Liver (tissue), 8 donors: ENCODE measurements at regions not wholly inside any gene's neighbourhood (a gene's known extent, or its start where the extent isn't known, plus 50 kb on each side); places are given as distances from the start of the nearest gene placed in this dataset.

Experiments
- DNase-seq: peaks from one replicate; pipeline ENCODE4 v3.0.0-alpha.2; 2017; ENCODE audit warnings: low spot score
- H3K27ac ChIP-seq, 2 donors: one replicate each; pipeline ENCODE4 v1.7.0; 2013; ENCODE audit warnings: inconsistent platforms in 2 of 2, low read length in 2 of 2, control low read depth in 1 of 2, low read depth in 1 of 2, mild to moderate bottlenecking in 1 of 2
- H3K27me3 ChIP-seq, 4 donors: one replicate each; pipeline versions ENCODE4 v1.6.1 to v1.7.0; 2013; ENCODE audit warnings: low read length in 3 of 4, inconsistent platforms in 1 of 4, mild to moderate bottlenecking in 1 of 4, moderate library complexity in 1 of 4; ENCODE audit not compliant: control insufficient read depth in 4 of 4, insufficient read depth in 4 of 4
- H3K36me3 ChIP-seq, 4 donors: one replicate each; pipeline versions ENCODE4 v1.6.1 to v1.7.0; 2013; ENCODE audit warnings: low read length in 3 of 4, mild to moderate bottlenecking in 3 of 4, low read depth in 1 of 4, moderate library complexity in 1 of 4; ENCODE audit not compliant: control insufficient read depth in 4 of 4, insufficient read depth in 3 of 4
- H3K4me1 ChIP-seq, 4 donors: one replicate each; pipeline versions ENCODE4 v1.6.1 to v1.7.0; 2013; ENCODE audit warnings: low read length in 3 of 4, mild to moderate bottlenecking in 3 of 4, moderate library complexity in 1 of 4; ENCODE audit not compliant: control insufficient read depth in 4 of 4, insufficient read depth in 4 of 4
- H3K4me3 ChIP-seq, 3 donors: one replicate each; pipeline versions ENCODE4 v1.6.1 to v1.7.0; 2013; ENCODE audit warnings: low read length in 3 of 3, control low read depth in 1 of 3, low read depth in 1 of 3, mild to moderate bottlenecking in 1 of 3
- H3K9ac ChIP-seq, 2 donors: one replicate each; pipeline ENCODE4 v1.7.0; 2013; ENCODE audit warnings: low read length in 2 of 2, mild to moderate bottlenecking in 2 of 2, moderate library complexity in 2 of 2, control low read depth in 1 of 2, low read depth in 1 of 2
- H3K9me3 ChIP-seq, 4 donors: one replicate each; pipeline versions ENCODE4 v1.6.1 to v1.7.0; 2013; ENCODE audit warnings: low read length in 3 of 4; ENCODE audit not compliant: control insufficient read depth in 4 of 4
- ATF3 ChIP-seq: IDR thresholded peaks from 2 replicates; pipeline ENCODE4 v1.6.1; 2016; ENCODE audit warnings: antibody characterized with exemption
- CTCF ChIP-seq: fragments of 150-350 bp; IDR thresholded peaks from 2 replicates; pipeline ENCODE4 v1.5.1; 2017; ENCODE audit warnings: improper control_type of control experiment, low read depth, low read length; ENCODE audit not compliant: missing input control
- EGR1 ChIP-seq, 2 donors: IDR thresholded peaks; 2 replicates each; pipeline ENCODE4 v1.6.1; 2016 to 2018; ENCODE audit warnings: antibody characterized with exemption in 2 of 2, low read depth in 2 of 2
- FOXA1 ChIP-seq: IDR thresholded peaks from 2 replicates; pipeline ENCODE4 v1.6.1; 2016; ENCODE audit warnings: antibody characterized with exemption
- FOXA2 ChIP-seq: IDR thresholded peaks from 2 replicates; pipeline ENCODE4 v1.6.1; 2016; ENCODE audit warnings: antibody characterized with exemption
- GABPA ChIP-seq, 2 donors: IDR thresholded peaks in 1 of 2; conservative IDR thresholded peaks in 1 of 2; 2 replicates each; pipeline ENCODE4 v1.6.1; 2016; ENCODE audit warnings: antibody characterized with exemption in 2 of 2, mild to moderate bottlenecking in 1 of 2, moderate library complexity in 1 of 2
- HNF4A ChIP-seq, 2 donors: conservative IDR thresholded peaks; 2 replicates each; pipeline ENCODE4 v1.6.1; 2016; ENCODE audit warnings: antibody characterized with exemption in 2 of 2, mild to moderate bottlenecking in 2 of 2
- HNF4G ChIP-seq: IDR thresholded peaks from 2 replicates; pipeline ENCODE4 v1.6.1; 2016; ENCODE audit warnings: antibody characterized with exemption
- JUND ChIP-seq, 2 donors: IDR thresholded peaks; 2 replicates each; pipeline ENCODE4 v1.6.1; 2016; ENCODE audit warnings: antibody characterized with exemption in 2 of 2
- MAX ChIP-seq: IDR thresholded peaks from 2 replicates; pipeline ENCODE4 v1.6.1; 2016; ENCODE audit warnings: antibody characterized with exemption
- NR2F2 ChIP-seq: IDR thresholded peaks from 2 replicates; pipeline ENCODE4 v1.6.1; 2016; ENCODE audit warnings: antibody characterized with exemption
- RAD21 ChIP-seq, 2 donors: IDR thresholded peaks; 2 replicates each; pipeline ENCODE4 v1.6.1; 2016; ENCODE audit warnings: antibody characterized with exemption in 2 of 2, mild to moderate bottlenecking in 2 of 2
- REST ChIP-seq: IDR thresholded peaks from 2 replicates; pipeline ENCODE4 v1.6.1; 2016; ENCODE audit warnings: antibody characterized with exemption, mild to moderate bottlenecking
- RXRA ChIP-seq, 2 donors: IDR thresholded peaks; 2 replicates each; pipeline ENCODE4 v1.6.1; 2017 to 2018; ENCODE audit warnings: antibody characterized with exemption in 2 of 2, mild to moderate bottlenecking in 1 of 2
- SP1 ChIP-seq: IDR thresholded peaks from 2 replicates; pipeline ENCODE4 v1.6.1; 2018; ENCODE audit warnings: antibody characterized with exemption, mild to moderate bottlenecking
- TAF1 ChIP-seq: conservative IDR thresholded peaks from 2 replicates; pipeline ENCODE4 v1.6.1; 2016; ENCODE audit warnings: antibody characterized with exemption, mild to moderate bottlenecking
- YY1 ChIP-seq: IDR thresholded peaks from 2 replicates; pipeline ENCODE4 v1.6.1; 2016; ENCODE audit warnings: antibody characterized with exemption, mild to moderate bottlenecking
- ZBTB33 ChIP-seq: IDR thresholded peaks from 2 replicates; pipeline ENCODE4 v1.6.1; 2016; ENCODE audit warnings: antibody characterized with exemption
- WGBS: extraction: QIAGEN DNeasy Blood & Tissue Kit; methylation state at CpG from one replicate; pipeline ENCODE4 v1.1.7; 2013; 5-methylcytosine and 5-hydroxymethylcytosine counted together
- donor health status: healthy.
- donor health status: healthy.
- donor health status: healthy.
- donor health status: healthy.
- donor health status: healthy.

GRCh38 chr12:97134495-97134894, 227.4 kb downstream of the NEDD1 start:
- Histone ChIP-seq H3K9ac (no peak overlapping the region), H3K27ac (no peak overlapping the region), H3K9me3 (no peaks in the 10 kb centered on the region), H3K4me3 (no peak overlapping the region), H3K4me1 (no peaks in the 10 kb centered on the region), H3K36me3 (no peaks in the 10 kb centered on the region), H3K27me3 (peaks cover 0 to 3% (median 0%) of the 10 kb centered on the region in 4 donors)
- DNase-seq: no peak
- 57% methylated on average over 1 of the region's 1 CpG for WGBS
- TF ChIP-seq TAF1 (no peak), MAX (no peak), REST (no peak), CTCF (no peak), EGR1 (IDR thresholded peaks at IDR 0.05; ENCODE audit: low read depth in 2 of 2) (no peak), FOXA2 (no peak), FOXA1 (no peak), NR2F2 (no peak), HNF4A (conservative IDR thresholded peaks at IDR 0.05) (no peak), ATF3 (no peak), RAD21 (IDR thresholded peaks at IDR 0.05) (no peak), ZBTB33 (no peak), HNF4G (no peak), RXRA (IDR thresholded peaks at IDR 0.05) (no peak), GABPA (IDR thresholded peaks at IDR 0.05 in 1 of 2, conservative IDR thresholded peaks at IDR 0.05 in 1 of 2) (no peak), JUND (IDR thresholded peaks at IDR 0.05) (no peak), YY1 (no peak), SP1 (no peak)

GRCh38 chr12:97140355-97140754, 233.3 kb downstream of the NEDD1 start:
- Histone ChIP-seq H3K9me3 (no peaks in the 10 kb centered on the region), H3K36me3 (no peaks in the 10 kb centered on the region), H3K4me3 (no peak overlapping the region), H3K4me1 (no peaks in the 10 kb centered on the region), H3K27me3 (peaks cover 0 to 7% (median 0%) of the 10 kb centered on the region in 4 donors), H3K27ac (no peak overlapping the region), H3K9ac (no peak overlapping the region)
- WGBS: 66% methylated on average over 4 of the region's 4 CpGs
- no peak for DNase-seq
- TF ChIP-seq CTCF: no peak
- no peak for TF ChIP-seq REST
- TF ChIP-seq HNF4G: no peak
- no peak for TF ChIP-seq TAF1
- TF ChIP-seq FOXA1: no peak
- TF ChIP-seq FOXA2: no peak
- TF ChIP-seq YY1: no peak
- no peak for TF ChIP-seq GABPA (IDR thresholded peaks at IDR 0.05 in 1 of 2, conservative IDR thresholded peaks at IDR 0.05 in 1 of 2)
- no peak for TF ChIP-seq HNF4A (conservative IDR thresholded peaks at IDR 0.05)
- TF ChIP-seq EGR1 (IDR thresholded peaks at IDR 0.05; ENCODE audit: low read depth in 2 of 2): no peak
